ENCODE measurements at regions not wholly inside any gene's neighbourhood (a gene's known extent, or its start where the extent isn't known, plus 50 kb on each side); places are given as distances from the start of the nearest gene placed in this dataset.

- Mint-ChIP-seq H3K4me3 (no peak overlapping the region), H3K4me1 (peaks cover 17% of the 10 kb centered on the region), H3K27ac (no peak overlapping the region), H3K27me3 (ENCODE audit: low read depth) (no peaks in the 10 kb centered on the region), H3K36me3 (peaks cover 3% of the 10 kb centered on the region; the same call in 1 of the 2 replicates), H3K9me3 (peaks cover 9% of the 10 kb centered on the region)
- ChIA-PET POLR2A (no interaction called here), CTCF (no interaction called here)
- ATAC-seq: no peak
- no peak for DNase-seq (ENCODE audit: low spot score)
- TF ChIP-seq ZNF121 (CRISPR knock-in tag; IDR thresholded peaks at IDR 0.05) (no peak), KAT7 (CRISPR knock-in tag; IDR thresholded peaks at IDR 0.05; ENCODE audit: borderline replicate concordance) (no peak), ATF1 (CRISPR knock-in tag; IDR thresholded peaks at IDR 0.05) (no peak), JUN (CRISPR knock-in tag; IDR thresholded peaks at IDR 0.05) (no peak), SP1 (CRISPR knock-in tag; conservative IDR thresholded peaks at IDR 0.05) (no peak), MAX (CRISPR knock-in tag; IDR thresholded peaks at IDR 0.05) (no peak), ZNF671 (CRISPR knock-in tag; IDR thresholded peaks at IDR 0.05) (no peak), ZNF425 (CRISPR knock-in tag; conservative IDR thresholded peaks at IDR 0.05) (no peak), SMAD3 (CRISPR knock-in tag; IDR thresholded peaks at IDR 0.05; ENCODE audit: borderline replicate concordance) (no peak), HMGA2 (CRISPR knock-in tag; IDR thresholded peaks at IDR 0.05) (no peak), ZNF416 (CRISPR knock-in tag; IDR thresholded peaks at IDR 0.05) (no peak), IRF1 (CRISPR knock-in tag; IDR thresholded peaks at IDR 0.05) (no peak), FOXP4 (CRISPR knock-in tag; IDR thresholded peaks at IDR 0.05) (no peak), ETV6 (CRISPR knock-in tag; IDR thresholded peaks at IDR 0.05) (no peak), ELF4 (CRISPR knock-in tag; IDR thresholded peaks at IDR 0.05; ENCODE audit: low read depth) (no peak), E2F4 (CRISPR knock-in tag; IDR thresholded peaks at IDR 0.05; ENCODE audit: borderline replicate concordance, low read depth) (no peak), CREB1 (CRISPR knock-in tag; IDR thresholded peaks at IDR 0.05) (no peak)
Observed at GRCh38 chr9:109872901-109873300, 92.9 kb downstream of the PALM2AKAP2 start.

- H3K4me3 Mint-ChIP-seq: no peak overlapping the region
- peak; percentile 54 for ATAC-seq
- no peaks in the 10 kb centered on the region for H3K27me3 Mint-ChIP-seq (ENCODE audit: low read depth)
- TF ChIP-seq E2F1 (CRISPR knock-in tag; IDR thresholded peaks at IDR 0.05): no peak
- no peak for TF ChIP-seq PRDM15 (CRISPR knock-in tag; IDR thresholded peaks at IDR 0.05)
- no peak for TF ChIP-seq GTF2I (CRISPR knock-in tag; conservative IDR thresholded peaks at IDR 0.05)
- no peak for TF ChIP-seq AFF4 (CRISPR knock-in tag; IDR thresholded peaks at IDR 0.05; ENCODE audit: borderline replicate concordance)
Observed at GRCh38 chr9:109875495-109876129, 95.6 kb downstream of the PALM2AKAP2 start.

More at GRCh38 chr9:109875495-109876129, 95.6 kb downstream of the PALM2AKAP2 start:
- Mint-ChIP-seq H3K27ac (no peak overlapping the region), H3K9me3 (peaks cover 9% of the 10 kb centered on the region), H3K36me3 (peaks cover 3% of the 10 kb centered on the region; the same call in 1 of the 2 replicates), H3K4me1 (peaks cover 13% of the 10 kb centered on the region)
- CTCF ChIA-PET: interaction anchor here (1.4 kb wide), 1 partner anchor 13 kb away, joined by 5 read pairs; no protein-coding TSS in a partner anchor
- POLR2A ChIA-PET: no interaction called here
- no peak for DNase-seq (ENCODE audit: low spot score)

Data from WTC11 (cell line).